ENCODE measurements at regions not wholly inside any gene's neighbourhood (a gene's known extent, or its start where the extent isn't known, plus 50 kb on each side); places are given as distances from the start of the nearest gene placed in this dataset.

GRCh38 chr5:93960042-93960441, 218.6 kb upstream of the POU5F2 start:
- TF ChIP-seq CTCF (conservative IDR thresholded peaks at IDR 0.05): no peak
- Histone ChIP-seq H3T11ph (ENCODE audit: low read length) (no peak overlapping the region), H2AFZ (ENCODE audit: low read length) (no peak overlapping the region), H3K4me1 (ENCODE audit: insufficient read depth, low read length) (no peaks in the 10 kb centered on the region), H3K27me3 (ENCODE audit: insufficient read depth, low read length) (no peaks in the 10 kb centered on the region), H3K23me2 (ENCODE audit: insufficient read length, low read depth, low read length, poor library complexity, severe bottlenecking) (no peaks in the 10 kb centered on the region), H3K18ac (ENCODE audit: insufficient read length, low read depth, low read length) (no peak overlapping the region), H3K79me1 (ENCODE audit: insufficient read depth, low read depth, low read length, poor library complexity, severe bottlenecking) (no peaks in the 10 kb centered on the region), H4K5ac (ENCODE audit: insufficient read length, low read depth, low read length) (no peak overlapping the region), H3K4me2 (ENCODE audit: insufficient read depth, insufficient read length, low read length) (no peak overlapping the region), H3K9ac (ENCODE audit: extremely low read depth, insufficient read length, low read length) (no peak overlapping the region), H2AK5ac (ENCODE audit: insufficient read length, low read length) (no peak overlapping the region), H4K91ac (ENCODE audit: insufficient read length, low read depth, low read length) (no peak overlapping the region), H3K14ac (ENCODE audit: insufficient read depth, low read length) (no peak overlapping the region), H3K9me3 (ENCODE audit: control insufficient read depth, low read depth, low read length) (no peaks in the 10 kb centered on the region), H3K56ac (ENCODE audit: insufficient read length, low read depth, low read length) (no peak overlapping the region), H4K8ac (replicated peaks; ENCODE audit: insufficient read length, low read depth, low read length) (no peak overlapping the region), H2BK15ac (ENCODE audit: low read depth, low read length) (no peak overlapping the region), H2BK5ac (ENCODE audit: insufficient read length, low read length) (no peak overlapping the region), H4K20me1 (ENCODE audit: control insufficient read depth, insufficient read depth, insufficient read length) (no peaks in the 10 kb centered on the region), H2BK12ac (ENCODE audit: insufficient read length, low read depth, low read length) (no peak overlapping the region), H2BK120ac (ENCODE audit: low read depth, low read length, poor library complexity, severe bottlenecking) (no peak overlapping the region), H3K4ac (ENCODE audit: low read depth, low read length) (no peak overlapping the region), H3K23ac (ENCODE audit: insufficient read length, low read depth, low read length) (no peak overlapping the region), H3K79me2 (ENCODE audit: insufficient read depth, low read length) (no peaks in the 10 kb centered on the region), H2BK20ac (ENCODE audit: low read depth, low read length, poor library complexity, severe bottlenecking) (no peak overlapping the region), H3K27ac (ENCODE audit: insufficient read length, low read depth, low read length) (no peak overlapping the region)
- Mint-ChIP-seq H3K4me3 (no peak overlapping the region), H3K4me1 (peaks cover under 1 to 3% of the 10 kb centered on the region in 2 experiments; a peak in 3 of 4 replicates), H3K27me3 (ENCODE audit: low read depth) (no peaks in the 10 kb centered on the region), H3K36me3 (ENCODE audit: insufficient read depth in 1 of 3, low read depth in 3 of 3) (no peaks in the 10 kb centered on the region), H3K9me3 (no peaks in the 10 kb centered on the region), H3K27ac (no peak overlapping the region)
- DNase-seq: no peak
- WGBS (ENCODE audit: extremely low coverage, insufficient read length, low lambda C conversion rate): no CpG with 5 or more reads among the region's 3 CpGs

All from H9 (cell line).